ENCODE measurements at regions not wholly inside any gene's neighbourhood (a gene's known extent, or its start where the extent isn't known, plus 50 kb on each side); places are given as distances from the start of the nearest gene placed in this dataset.

- TF ChIP-seq THAP11 (CRISPR knock-in tag; IDR thresholded peaks at IDR 0.05) (no peak), ZFP90 (CRISPR knock-in tag; IDR thresholded peaks at IDR 0.05; ENCODE audit: borderline replicate concordance) (0 out of 2 replicates have a peak, but pooled peaks have one; percentile 31), SALL2 (CRISPR knock-in tag; IDR thresholded peaks at IDR 0.05) (no peak), ARID5B (CRISPR knock-in tag; IDR thresholded peaks at IDR 0.05) (peak; percentile 69), CC2D1A (CRISPR knock-in tag; IDR thresholded peaks at IDR 0.05) (0 out of 2 replicates have a peak, but pooled peaks have one; percentile 88), ZNF800 (CRISPR knock-in tag; IDR thresholded peaks at IDR 0.05) (peak; percentile 43; the same call in 1 of the 2 replicates), RARA (CRISPR knock-in tag; IDR thresholded peaks at IDR 0.05) (0 out of 2 replicates have a peak, but pooled peaks have one; percentile 8), USF2 (IDR thresholded peaks at IDR 0.05; ENCODE audit: low read depth, low read length) (no peak), USF2 (CRISPR knock-in tag; IDR thresholded peaks at IDR 0.05; ENCODE audit: borderline replicate concordance) (no peak), ZNF615 (CRISPR knock-in tag; IDR thresholded peaks at IDR 0.05; ENCODE audit: borderline replicate concordance) (no peak), DR1 (CRISPR knock-in tag; IDR thresholded peaks at IDR 0.05) (no peak), ZBTB7B (CRISPR knock-in tag; IDR thresholded peaks at IDR 0.05) (0 out of 2 replicates have a peak, but pooled peaks have one; percentile 25), HMG20B (CRISPR knock-in tag; conservative IDR thresholded peaks at IDR 0.05) (no peak; the same call in 1 of the 2 replicates), CREB3 (CRISPR knock-in tag; IDR thresholded peaks at IDR 0.05) (0 out of 2 replicates have a peak, but pooled peaks have one; percentile 49), SNAPC5 (CRISPR knock-in tag; IDR thresholded peaks at IDR 0.05; ENCODE audit: borderline replicate concordance) (peak; percentile 76; the same call in 1 of the 2 replicates), ZNF256 (CRISPR knock-in tag; conservative IDR thresholded peaks at IDR 0.05) (0 out of 2 replicates have a peak, but pooled peaks have one; percentile 68), GATAD1 (CRISPR knock-in tag; IDR thresholded peaks at IDR 0.05) (no peak), NFE2 (CRISPR knock-in tag; IDR thresholded peaks at IDR 0.05) (no peak), ZNF83 (CRISPR knock-in tag; IDR thresholded peaks at IDR 0.05; ENCODE audit: borderline replicate concordance) (no peak), FOXO1 (CRISPR knock-in tag; IDR thresholded peaks at IDR 0.05) (0 out of 2 replicates have a peak, but pooled peaks have one; percentile 24), PAX8 (CRISPR knock-in tag; IDR thresholded peaks at IDR 0.05; ENCODE audit: borderline replicate concordance) (no peak)
These were observed 234.0 kb downstream of the SPTSSA start (continued) for GRCh38 chr14:34227834-34228649.

Data from HepG2 (cell line).